ENCODE measurements at regions not wholly inside any gene's neighbourhood (a gene's known extent, or its start where the extent isn't known, plus 50 kb on each side); places are given as distances from the start of the nearest gene placed in this dataset.

DNA sequence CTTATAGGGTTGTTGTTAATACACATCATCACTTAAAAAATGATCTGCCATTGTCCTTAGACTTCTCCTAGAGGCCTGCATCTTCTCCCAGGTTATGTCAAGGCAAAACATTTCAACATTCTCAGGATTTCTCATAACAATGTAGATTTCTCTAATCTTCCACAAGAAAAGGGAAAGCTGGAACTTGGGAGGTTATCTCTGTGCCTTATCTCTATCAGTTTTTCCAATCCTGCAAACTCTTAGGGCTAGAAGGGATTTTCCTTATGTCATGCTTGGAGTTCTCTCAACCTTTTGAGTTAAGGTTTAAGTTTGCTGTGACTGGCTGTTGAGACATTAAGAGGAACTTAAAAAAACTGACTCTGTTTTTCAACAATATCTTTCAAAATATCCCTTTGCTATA, 300.6 kb upstream of the TFPI start:
- intact Hi-C loops (cut with DNase I; ENCODE audit: low total_unique reads), result no loop called here

DNA sequence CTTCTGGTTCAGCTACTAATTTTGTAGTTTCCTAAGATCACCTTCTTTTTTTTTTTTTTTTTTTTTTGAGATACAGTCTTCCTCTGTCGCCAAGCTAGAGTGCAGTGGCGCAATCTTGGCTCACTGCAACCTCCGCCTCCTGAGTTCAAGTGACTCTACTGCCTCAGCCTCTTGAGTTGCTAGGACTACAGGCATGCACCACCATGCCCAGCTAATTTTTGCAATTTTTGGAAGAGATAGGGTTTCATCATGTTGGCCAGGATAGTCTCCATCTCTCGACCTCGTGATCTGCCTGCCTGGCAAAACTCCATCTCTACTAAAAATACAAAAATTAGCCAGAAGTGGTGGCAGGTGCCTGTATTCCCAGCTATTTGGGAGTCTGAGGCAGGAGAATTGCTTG, 301.5 kb upstream of the TFPI start:
- ATAC-seq (no peak), DNase-seq (no peak)
- no peak for TF ChIP-seq POLR2A (IDR thresholded peaks at IDR 0.05)
- TF ChIP-seq, protein P1, sequence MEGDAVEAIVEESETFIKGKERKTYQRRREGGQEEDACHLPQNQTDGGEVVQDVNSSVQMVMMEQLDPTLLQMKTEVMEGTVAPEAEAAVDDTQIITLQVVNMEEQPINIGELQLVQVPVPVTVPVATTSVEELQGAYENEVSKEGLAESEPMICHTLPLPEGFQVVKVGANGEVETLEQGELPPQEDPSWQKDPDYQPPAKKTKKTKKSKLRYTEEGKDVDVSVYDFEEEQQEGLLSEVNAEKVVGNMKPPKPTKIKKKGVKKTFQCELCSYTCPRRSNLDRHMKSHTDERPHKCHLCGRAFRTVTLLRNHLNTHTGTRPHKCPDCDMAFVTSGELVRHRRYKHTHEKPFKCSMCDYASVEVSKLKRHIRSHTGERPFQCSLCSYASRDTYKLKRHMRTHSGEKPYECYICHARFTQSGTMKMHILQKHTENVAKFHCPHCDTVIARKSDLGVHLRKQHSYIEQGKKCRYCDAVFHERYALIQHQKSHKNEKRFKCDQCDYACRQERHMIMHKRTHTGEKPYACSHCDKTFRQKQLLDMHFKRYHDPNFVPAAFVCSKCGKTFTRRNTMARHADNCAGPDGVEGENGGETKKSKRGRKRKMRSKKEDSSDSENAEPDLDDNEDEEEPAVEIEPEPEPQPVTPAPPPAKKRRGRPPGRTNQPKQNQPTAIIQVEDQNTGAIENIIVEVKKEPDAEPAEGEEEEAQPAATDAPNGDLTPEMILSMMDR (IDR thresholded peaks at IDR 0.05 in 4 of 5, conservative IDR thresholded peaks at IDR 0.05 in 1 of 5), result no peak
- Histone ChIP-seq H3K4me1 (no peaks in the 10 kb centered on the region), H3K27me3 (no peaks in the 10 kb centered on the region), H3K9me3 (no peaks in the 10 kb centered on the region), H3K27ac (no peak overlapping the region), H3K36me3 (no peaks in the 10 kb centered on the region), H3K4me3 (no peak overlapping the region)
- in situ Hi-C loops (cut with MboI; ENCODE audit: low sequenced_read_pairs in 4 of 4) (no loop called here), intact Hi-C loops (cut with DNase I; ENCODE audit: low total_unique reads) (no loop called here)

More for the DNA sequence above, 300.6 kb upstream of the TFPI start:
- no peaks in the 10 kb centered on the region for H3K36me3 ChIP-seq
- no peaks in the 10 kb centered on the region for H3K4me1 ChIP-seq
- in situ Hi-C loops (cut with MboI; ENCODE audit: low sequenced_read_pairs in 4 of 4), result no loop called here
- DNase-seq (no peak), ATAC-seq (no peak)
- no peaks in the 10 kb centered on the region for H3K9me3 ChIP-seq
- H3K27me3 ChIP-seq, result no peaks in the 10 kb centered on the region
- TF ChIP-seq POLR2A (IDR thresholded peaks at IDR 0.05), result no peak
- TF ChIP-seq, protein P1 (IDR thresholded peaks at IDR 0.05 in 4 of 5, conservative IDR thresholded peaks at IDR 0.05 in 1 of 5), result no peak
- no peak overlapping the region for H3K4me3 ChIP-seq
- H3K27ac ChIP-seq, result no peak overlapping the region

DNA sequence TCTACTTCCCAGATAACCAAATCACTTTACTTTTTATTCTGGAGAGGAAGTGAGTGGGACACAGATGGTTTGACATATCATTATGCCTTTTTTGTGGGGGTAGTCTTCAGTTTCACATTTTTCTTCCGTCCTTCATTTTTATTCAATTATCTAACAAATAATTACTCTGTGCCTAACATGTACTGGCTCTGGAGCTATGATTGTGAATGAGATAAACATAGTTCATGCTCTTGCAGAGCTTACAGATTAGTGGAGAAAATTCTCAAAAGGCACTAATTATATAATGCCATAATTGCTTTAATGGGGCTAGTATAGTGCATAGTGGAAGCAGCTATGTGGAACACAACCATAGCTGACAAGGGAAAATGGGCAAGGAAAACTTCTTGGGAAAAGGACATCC, 303.6 kb upstream of the TFPI start:
- DNase-seq (no peak), ATAC-seq (no peak)
- in situ Hi-C loops (cut with MboI; ENCODE audit: low sequenced_read_pairs in 4 of 4), result no loop called here

DNA sequence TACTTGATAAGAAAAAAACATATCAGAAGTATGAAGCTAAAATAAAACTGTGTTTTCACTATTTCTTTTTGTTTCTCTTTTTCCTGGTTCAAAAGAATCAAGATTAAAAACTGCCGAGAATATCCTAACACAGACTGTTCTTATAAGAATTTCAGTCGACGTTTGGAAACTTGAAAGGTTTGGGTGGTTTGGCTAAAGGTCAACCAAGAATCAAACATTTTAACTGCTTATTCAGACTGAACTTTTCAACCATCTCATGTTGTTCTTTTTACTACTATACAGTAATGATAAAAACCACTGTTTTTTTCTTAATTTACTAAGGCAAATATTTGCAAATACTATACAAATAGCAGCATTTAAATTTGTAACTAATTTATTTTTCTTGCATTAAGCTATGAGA, 308.5 kb upstream of the TFPI start:
- TF ChIP-seq POLR2A (IDR thresholded peaks at IDR 0.05), result no peak
- TF ChIP-seq, protein P1 (IDR thresholded peaks at IDR 0.05 in 4 of 5, conservative IDR thresholded peaks at IDR 0.05 in 1 of 5), result no peak
- in situ Hi-C loops (cut with MboI; ENCODE audit: low sequenced_read_pairs in 4 of 4), result no loop called here
- H3K36me3 ChIP-seq, result no peaks in the 10 kb centered on the region

More for the DNA sequence above, 303.6 kb upstream of the TFPI start:
- intact Hi-C loops (cut with DNase I; ENCODE audit: low total_unique reads), result no loop called here
- Histone ChIP-seq H3K9me3 (no peaks in the 10 kb centered on the region), H3K27ac (no peak overlapping the region), H3K36me3 (no peaks in the 10 kb centered on the region), H3K4me1 (no peaks in the 10 kb centered on the region), H3K27me3 (no peaks in the 10 kb centered on the region), H3K4me3 (no peak overlapping the region)
- TF ChIP-seq, protein P1 (IDR thresholded peaks at IDR 0.05 in 4 of 5, conservative IDR thresholded peaks at IDR 0.05 in 1 of 5), result no peak
- TF ChIP-seq POLR2A (IDR thresholded peaks at IDR 0.05), result no peak

DNA sequence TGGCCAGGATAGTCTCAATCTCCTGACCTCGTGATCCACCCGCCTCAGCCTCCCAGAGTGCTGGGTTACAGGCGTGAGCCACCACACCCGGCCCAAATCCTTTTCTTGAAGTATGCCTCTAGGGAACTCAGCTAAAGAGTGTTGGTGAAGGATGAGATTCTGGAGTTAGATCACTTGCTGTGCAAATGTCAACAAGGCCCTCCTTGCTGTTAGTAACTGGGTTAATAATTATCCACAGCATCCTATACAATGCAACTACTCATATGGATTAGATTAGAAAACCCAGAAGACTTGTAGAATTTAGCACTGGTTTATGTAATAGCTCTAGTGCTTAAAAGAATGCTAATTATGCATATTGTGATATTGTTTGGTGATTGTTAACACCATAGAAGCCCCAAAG, 310.8 kb upstream of the TFPI start:
- TF ChIP-seq, protein P1 (IDR thresholded peaks at IDR 0.05 in 4 of 5, conservative IDR thresholded peaks at IDR 0.05 in 1 of 5), result no peak
- TF ChIP-seq POLR2A (IDR thresholded peaks at IDR 0.05), result no peak
- no peak overlapping the region for H3K4me3 ChIP-seq
- in situ Hi-C loops (cut with MboI; ENCODE audit: low sequenced_read_pairs in 4 of 4) (no loop called here), intact Hi-C loops (cut with DNase I; ENCODE audit: low total_unique reads) (no loop called here)
- ATAC-seq (no peak), DNase-seq (no peak)
- no peaks in the 10 kb centered on the region for H3K9me3 ChIP-seq
- no peaks in the 10 kb centered on the region for H3K36me3 ChIP-seq
- no peaks in the 10 kb centered on the region for H3K4me1 ChIP-seq
- H3K27me3 ChIP-seq, result no peaks in the 10 kb centered on the region
- H3K27ac ChIP-seq, result no peak overlapping the region

More for the DNA sequence above, 308.5 kb upstream of the TFPI start:
- DNase-seq (no peak), ATAC-seq (no peak)
- no peak overlapping the region for H3K27ac ChIP-seq
- no peaks in the 10 kb centered on the region for H3K9me3 ChIP-seq
- intact Hi-C loops (cut with DNase I; ENCODE audit: low total_unique reads), result no loop called here
- H3K4me1 ChIP-seq, result no peaks in the 10 kb centered on the region
- H3K27me3 ChIP-seq, result no peaks in the 10 kb centered on the region
- H3K4me3 ChIP-seq, result no peak overlapping the region

All from gastrocnemius medialis (tissue), 4 donors.